B cell (primary cell): ENCODE measurements at regions not wholly inside any gene's neighbourhood (a gene's known extent, or its start where the extent isn't known, plus 50 kb on each side); places are given as distances from the start of the nearest gene placed in this dataset.

Source experiments
- CTCF ChIP-seq: fragments of 200-600 bp; IDR thresholded peaks from one replicate; pipeline ENCODE4 v1.8.0; 2022; ENCODE audit warnings: antibody characterized with exemption, mild to moderate bottlenecking
- EZH2 ChIP-seq: IDR thresholded peaks from 2 replicates; pipeline ENCODE4 v1.6.1; 2012; ENCODE audit warnings: borderline replicate concordance, low read depth, mild to moderate bottlenecking, moderate library complexity, low read length; ENCODE audit not compliant: insufficient read depth, poor library complexity, severe bottlenecking

- TF ChIP-seq CTCF, result no peak
- no peak for TF ChIP-seq EZH2
Measured at GRCh38 chr10:16063350-16063749, 203.0 kb upstream of the MINDY3 start.
